GM18511 (cell line): ENCODE measurements at regions not wholly inside any gene's neighbourhood (a gene's known extent, or its start where the extent isn't known, plus 50 kb on each side); places are given as distances from the start of the nearest gene placed in this dataset.
"Not testable (repeated sequence)": the region's sequence is repeated elsewhere in the genome, so short reads cannot be mapped to it uniquely, and the experiment has no call there.

Experiments
- ATAC-seq: cut with Tn5 transposase; IDR thresholded peaks from one replicate; pipeline ENCODE4 v1.9.1; 2021; ENCODE audit warnings: mild to moderate bottlenecking, moderate library complexity; ENCODE audit not compliant: unreplicated experiment

- ATAC-seq, result no peak
Observed at GRCh38 chr4:127214931-127215330, 417.8 kb upstream of the INTU start.

- ATAC-seq, result no peak
Observed at GRCh38 chr4:127217586-127218229, 415.0 kb upstream of the INTU start.

- ATAC-seq, result no peak
Observed at GRCh38 chr4:127219232-127219631, 413.5 kb upstream of the INTU start.

- no peak for ATAC-seq
Observed at GRCh38 chr4:127224556-127224955, 408.2 kb upstream of the INTU start.

GRCh38 chr4:127229855-127230608 lies 402.7 kb upstream of the INTU start:
- ATAC-seq, result no peak

GRCh38 chr4:127236889-127237288 lies 395.9 kb upstream of the INTU start:
- ATAC-seq, result no peak

- ATAC-seq, result no peak
Observed at GRCh38 chr4:127237581-127237980, 395.2 kb upstream of the INTU start.

- no peak for ATAC-seq
Observed at GRCh38 chr4:127238956-127239475, 393.7 kb upstream of the INTU start.

GRCh38 chr4:127239902-127240763 lies 392.6 kb upstream of the INTU start:
- ATAC-seq, result no peak

- ATAC-seq, result no peak
Observed at GRCh38 chr4:127240764-127241105, 392.0 kb upstream of the INTU start.

- ATAC-seq, result no peak
Observed at GRCh38 chr4:127244515-127244914, 388.2 kb upstream of the INTU start.

GRCh38 chr4:127246963-127247952 lies 385.5 kb upstream of the INTU start:
- ATAC-seq, result no peak

- no peak for ATAC-seq
Observed at GRCh38 chr4:127249066-127249766, 383.5 kb upstream of the INTU start.

- no peak for ATAC-seq
Observed at GRCh38 chr4:127249767-127250108, 383.0 kb upstream of the INTU start.

- peak; percentile 80 for ATAC-seq
Observed at GRCh38 chr4:127250577-127250976, 382.2 kb upstream of the INTU start.

GRCh38 chr4:127251423-127251822 lies 381.3 kb upstream of the INTU start:
- peak; percentile 80 for ATAC-seq

- ATAC-seq, result no peak
Observed at GRCh38 chr4:127256500-127256899, 376.3 kb upstream of the INTU start.

- ATAC-seq, result no peak
Observed at GRCh38 chr4:127261476-127261875, 371.3 kb upstream of the INTU start.

- no peak for ATAC-seq
Observed at GRCh38 chr4:127268367-127268766, 364.4 kb upstream of the INTU start.

GRCh38 chr4:127277023-127277422 lies 355.7 kb upstream of the INTU start:
- ATAC-seq, result not testable (repeated sequence)
